IMR-90 (cell line): ENCODE measurements at regions not wholly inside any gene's neighbourhood (a gene's known extent, or its start where the extent isn't known, plus 50 kb on each side); places are given as distances from the start of the nearest gene placed in this dataset.

Experiments
- BHLHE40 ChIP-seq: fragments of 150-350 bp; IDR thresholded peaks from 2 replicates; pipeline ENCODE4 v1.6.1; 2016; ENCODE audit warnings: mild to moderate bottlenecking, low read depth, low read length
- FOS ChIP-seq: fragments of 150-350 bp; IDR thresholded peaks from 2 replicates; pipeline ENCODE4 v1.6.1; 2016; ENCODE audit warnings: low read depth, low read length
- POLR2A ChIP-seq: IDR thresholded peaks from 2 replicates; pipeline ENCODE4 v1.6.1; 2012; ENCODE audit warnings: mild to moderate bottlenecking, low read depth, low read length
- SMC3 ChIP-seq: fragments of 150-350 bp; IDR thresholded peaks from 2 replicates; pipeline ENCODE4 v1.6.1; 2016; ENCODE audit warnings: low read depth, mild to moderate bottlenecking, antibody characterized with exemption, low read length, moderate library complexity
- TF ChIP-seq, protein P1 (sequence below): conservative IDR thresholded peaks from 2 replicates; pipeline ENCODE4 v1.5.1; 2012; ENCODE audit warnings: mild to moderate bottlenecking, low read depth, low read length, improper control_type of control experiment

DNA sequence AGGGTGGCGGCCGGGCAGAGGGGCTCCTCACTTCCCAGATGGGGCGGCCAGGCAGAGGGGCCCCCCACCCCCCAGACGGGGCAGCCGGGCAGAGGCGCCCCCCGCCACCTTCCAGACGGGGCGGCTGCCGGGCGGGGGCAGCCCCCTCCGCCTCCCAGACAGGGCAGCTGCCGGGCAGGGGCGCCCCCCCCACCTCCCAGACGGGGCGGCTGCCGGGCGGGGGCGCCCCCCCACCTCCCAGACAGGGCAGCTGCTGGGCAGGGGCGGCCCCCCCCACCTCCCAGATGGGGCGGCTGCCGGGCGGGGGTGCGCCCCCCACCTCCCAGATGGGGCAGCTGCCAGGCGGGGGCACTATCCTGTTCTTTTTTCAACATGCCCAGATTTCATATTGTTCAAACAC is 78.2 kb upstream of the DST start:
- TF ChIP-seq, protein P1, sequence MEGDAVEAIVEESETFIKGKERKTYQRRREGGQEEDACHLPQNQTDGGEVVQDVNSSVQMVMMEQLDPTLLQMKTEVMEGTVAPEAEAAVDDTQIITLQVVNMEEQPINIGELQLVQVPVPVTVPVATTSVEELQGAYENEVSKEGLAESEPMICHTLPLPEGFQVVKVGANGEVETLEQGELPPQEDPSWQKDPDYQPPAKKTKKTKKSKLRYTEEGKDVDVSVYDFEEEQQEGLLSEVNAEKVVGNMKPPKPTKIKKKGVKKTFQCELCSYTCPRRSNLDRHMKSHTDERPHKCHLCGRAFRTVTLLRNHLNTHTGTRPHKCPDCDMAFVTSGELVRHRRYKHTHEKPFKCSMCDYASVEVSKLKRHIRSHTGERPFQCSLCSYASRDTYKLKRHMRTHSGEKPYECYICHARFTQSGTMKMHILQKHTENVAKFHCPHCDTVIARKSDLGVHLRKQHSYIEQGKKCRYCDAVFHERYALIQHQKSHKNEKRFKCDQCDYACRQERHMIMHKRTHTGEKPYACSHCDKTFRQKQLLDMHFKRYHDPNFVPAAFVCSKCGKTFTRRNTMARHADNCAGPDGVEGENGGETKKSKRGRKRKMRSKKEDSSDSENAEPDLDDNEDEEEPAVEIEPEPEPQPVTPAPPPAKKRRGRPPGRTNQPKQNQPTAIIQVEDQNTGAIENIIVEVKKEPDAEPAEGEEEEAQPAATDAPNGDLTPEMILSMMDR = no peak
- TF ChIP-seq SMC3 (no peak), POLR2A (no peak), FOS (no peak), BHLHE40 (no peak)
